Calu3 (cell line): ENCODE measurements at regions not wholly inside any gene's neighbourhood (a gene's known extent, or its start where the extent isn't known, plus 50 kb on each side); places are given as distances from the start of the nearest gene placed in this dataset.

Experiments
- BruUV-seq: library from RNA; stranded (reverse); fragments of 400-500 nt; replicated peaks from 2 replicates; lab custom pipeline; 2021; lab: Mats Ljungman, UMichigan
- CTCF ChIA-PET: fragments of 300-600 bp; sonication (Branson Sonifier 250); formaldehyde crosslinking; loops from one replicate; lab custom pipeline; 2022; ENCODE audit warnings: antibody characterized with exemption; lab: Charles Lee
- DNase-seq: peaks from one replicate; pipeline ENCODE4 v3.0.0; 2022
- H3K27ac Mint-ChIP-seq: one replicate; pipeline ENCODE4 v1.8.0; 2022; ENCODE audit warnings: mixed read lengths; ENCODE audit not compliant: unreplicated experiment
- H3K27me3 Mint-ChIP-seq: one replicate; pipeline ENCODE4 v1.8.0; 2022; ENCODE audit warnings: mixed read lengths; ENCODE audit not compliant: unreplicated experiment
- H3K36me3 Mint-ChIP-seq: one replicate; pipeline ENCODE4 v1.8.0; 2022; ENCODE audit warnings: mild to moderate bottlenecking, moderate library complexity, mixed read lengths; ENCODE audit not compliant: insufficient read depth, unreplicated experiment
- H3K4me1 Mint-ChIP-seq: one replicate; pipeline ENCODE4 v1.8.0; 2022; ENCODE audit warnings: mild to moderate bottlenecking, low read depth, mixed read lengths; ENCODE audit not compliant: unreplicated experiment
- H3K4me3 Mint-ChIP-seq: one replicate; pipeline ENCODE4 v1.8.0; 2022; ENCODE audit warnings: mild to moderate bottlenecking, low read depth, moderate library complexity, mixed read lengths; ENCODE audit not compliant: unreplicated experiment
- H3K9me3 Mint-ChIP-seq: one replicate; pipeline ENCODE4 v1.8.0; 2022; ENCODE audit warnings: low read depth, mixed read lengths; ENCODE audit not compliant: unreplicated experiment
- intact Hi-C: fragments of 100-400 bp; cut with micrococcal nuclease; formaldehyde crosslinking; loops from one replicate; pipeline ENCODE4 v1.10.0; 2022; ENCODE audit not compliant: unreplicated experiment
- TF ChIP-seq, protein P1 (sequence below): fragments of 200-600 bp; IDR thresholded peaks from one replicate; pipeline ENCODE4 v1.8.0; 2022; ENCODE audit warnings: antibody characterized with exemption; ENCODE audit not compliant: unreplicated experiment

DNA sequence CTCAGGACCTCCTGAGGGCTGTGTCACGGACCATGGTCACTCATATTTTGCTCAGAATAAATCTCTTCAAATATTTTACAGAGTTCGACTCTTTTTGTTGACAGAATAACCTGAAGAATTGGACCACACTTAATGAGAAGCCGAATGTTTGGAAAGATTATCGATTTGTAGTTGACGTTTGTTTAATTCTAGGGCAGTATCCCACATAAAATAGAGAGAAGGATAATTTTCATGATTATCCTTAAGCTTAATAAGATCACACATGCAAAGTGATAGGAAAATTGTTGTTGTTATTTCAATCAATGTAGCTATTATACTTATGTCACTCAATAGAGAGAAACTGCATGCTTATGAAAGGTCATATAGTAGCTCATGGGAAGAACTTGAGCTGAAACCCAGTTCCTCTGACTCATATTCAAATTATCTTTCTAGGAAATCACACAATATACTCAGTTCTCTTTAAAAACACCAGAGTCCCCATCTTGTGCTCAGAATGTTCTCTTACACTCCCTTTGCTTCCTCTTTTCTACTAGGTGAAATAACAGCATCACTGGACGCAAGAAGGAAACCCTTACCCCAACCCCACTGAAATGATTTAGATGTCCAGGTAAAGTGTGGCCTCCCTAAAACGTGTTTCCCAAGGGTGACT, 982.1 kb downstream of the TSN start:
- CTCF ChIA-PET = no interaction called here
- Mint-ChIP-seq H3K27ac (no peak overlapping the region), H3K4me1 (peaks cover 20% of the 10 kb centered on the region), H3K36me3 (no peaks in the 10 kb centered on the region), H3K9me3 (peaks cover 9% of the 10 kb centered on the region), H3K27me3 (no peaks in the 10 kb centered on the region), H3K4me3 (no peak overlapping the region)
- TF ChIP-seq, protein P1, sequence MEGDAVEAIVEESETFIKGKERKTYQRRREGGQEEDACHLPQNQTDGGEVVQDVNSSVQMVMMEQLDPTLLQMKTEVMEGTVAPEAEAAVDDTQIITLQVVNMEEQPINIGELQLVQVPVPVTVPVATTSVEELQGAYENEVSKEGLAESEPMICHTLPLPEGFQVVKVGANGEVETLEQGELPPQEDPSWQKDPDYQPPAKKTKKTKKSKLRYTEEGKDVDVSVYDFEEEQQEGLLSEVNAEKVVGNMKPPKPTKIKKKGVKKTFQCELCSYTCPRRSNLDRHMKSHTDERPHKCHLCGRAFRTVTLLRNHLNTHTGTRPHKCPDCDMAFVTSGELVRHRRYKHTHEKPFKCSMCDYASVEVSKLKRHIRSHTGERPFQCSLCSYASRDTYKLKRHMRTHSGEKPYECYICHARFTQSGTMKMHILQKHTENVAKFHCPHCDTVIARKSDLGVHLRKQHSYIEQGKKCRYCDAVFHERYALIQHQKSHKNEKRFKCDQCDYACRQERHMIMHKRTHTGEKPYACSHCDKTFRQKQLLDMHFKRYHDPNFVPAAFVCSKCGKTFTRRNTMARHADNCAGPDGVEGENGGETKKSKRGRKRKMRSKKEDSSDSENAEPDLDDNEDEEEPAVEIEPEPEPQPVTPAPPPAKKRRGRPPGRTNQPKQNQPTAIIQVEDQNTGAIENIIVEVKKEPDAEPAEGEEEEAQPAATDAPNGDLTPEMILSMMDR = no peak
- no peak for DNase-seq
- BruUV-seq = no TSS peak
- intact Hi-C loops = no loop called here

DNA sequence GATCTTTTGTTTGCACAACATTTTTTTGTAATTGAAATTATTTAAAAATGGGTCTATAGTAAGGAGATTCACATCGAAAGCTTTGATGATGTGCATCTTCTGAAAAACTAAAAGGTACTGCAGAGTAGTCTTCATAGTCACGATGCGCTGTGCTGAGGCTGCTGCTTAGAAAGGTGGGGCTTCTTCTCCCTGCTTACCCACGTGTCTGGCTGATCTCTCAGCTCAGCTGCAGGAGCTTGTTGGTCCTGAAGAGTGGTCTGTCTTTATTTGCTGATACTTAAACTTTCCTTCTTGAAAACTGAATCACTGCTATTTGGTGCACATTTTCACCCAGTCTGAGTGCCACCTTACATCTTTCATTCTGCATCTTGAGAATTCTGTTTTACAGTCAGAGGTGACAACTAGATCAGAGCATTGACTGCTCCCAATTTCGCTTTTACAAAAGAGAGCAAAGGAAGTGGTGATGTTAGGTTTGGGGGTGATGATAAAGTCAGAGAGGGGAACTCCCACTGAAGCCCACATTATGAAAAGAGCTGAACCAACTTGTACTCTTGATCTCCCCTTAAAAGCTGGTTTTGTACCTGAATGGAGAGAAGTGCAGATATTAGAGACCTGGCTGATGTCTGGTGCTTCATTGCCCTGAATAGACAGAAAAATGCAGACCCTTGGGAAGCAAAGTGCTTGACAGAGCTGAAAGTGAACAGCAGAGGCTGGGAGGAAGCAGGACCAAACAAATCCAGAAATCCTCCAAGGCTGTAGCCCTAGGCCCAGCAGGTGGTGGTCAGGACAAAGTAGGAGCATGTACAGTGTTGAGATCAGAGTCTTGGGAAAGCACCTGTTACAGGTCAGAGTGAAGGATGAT, 984.5 kb downstream of the TSN start:
- peaks cover 20% of the 10 kb centered on the region for H3K4me1 Mint-ChIP-seq
- no TSS peak for BruUV-seq
- H3K4me3 Mint-ChIP-seq = no peak overlapping the region
- intact Hi-C loops = loop anchor here (10.0 kb wide), 1 partner anchor 765 kb away; no protein-coding TSS in a partner anchor
- H3K27me3 Mint-ChIP-seq = no peaks in the 10 kb centered on the region
- no peaks in the 10 kb centered on the region for H3K36me3 Mint-ChIP-seq
- no peak for DNase-seq
- CTCF ChIA-PET = no interaction called here
- TF ChIP-seq, protein P1 = no peak
- peaks cover 5% of the 10 kb centered on the region for H3K9me3 Mint-ChIP-seq
- no peak overlapping the region for H3K27ac Mint-ChIP-seq

DNA sequence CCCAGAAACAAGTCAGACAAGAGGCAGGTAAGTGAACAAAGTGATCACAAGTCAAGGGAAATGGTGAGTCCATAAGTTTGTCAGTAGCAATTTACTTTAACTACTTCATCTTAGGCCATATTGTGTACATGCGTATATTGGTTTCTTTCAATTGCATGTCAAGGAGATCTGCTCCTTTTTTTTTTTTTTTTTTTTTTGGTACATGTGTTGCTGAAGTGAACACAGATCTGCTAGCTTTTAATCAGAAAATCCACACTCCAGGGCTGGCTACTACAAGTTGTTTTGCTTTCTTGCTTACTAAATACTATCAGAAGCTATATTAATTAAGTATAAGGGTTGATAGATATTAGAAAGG, 985.1 kb downstream of the TSN start:
- no peak for DNase-seq
- Mint-ChIP-seq H3K27ac (no peak overlapping the region), H3K27me3 (no peaks in the 10 kb centered on the region), H3K4me3 (no peak overlapping the region), H3K36me3 (no peaks in the 10 kb centered on the region), H3K9me3 (peaks cover 3% of the 10 kb centered on the region), H3K4me1 (peaks cover 20% of the 10 kb centered on the region)
- intact Hi-C loops = loop anchor here (10.0 kb wide), 1 partner anchor 766 kb away; no protein-coding TSS in a partner anchor
- TF ChIP-seq, protein P1 = no peak
- no TSS peak for BruUV-seq
- CTCF ChIA-PET = interaction anchor here (0.6 kb wide), 1 partner anchor 340 kb away, joined by 6 read pairs; no protein-coding TSS in a partner anchor

DNA sequence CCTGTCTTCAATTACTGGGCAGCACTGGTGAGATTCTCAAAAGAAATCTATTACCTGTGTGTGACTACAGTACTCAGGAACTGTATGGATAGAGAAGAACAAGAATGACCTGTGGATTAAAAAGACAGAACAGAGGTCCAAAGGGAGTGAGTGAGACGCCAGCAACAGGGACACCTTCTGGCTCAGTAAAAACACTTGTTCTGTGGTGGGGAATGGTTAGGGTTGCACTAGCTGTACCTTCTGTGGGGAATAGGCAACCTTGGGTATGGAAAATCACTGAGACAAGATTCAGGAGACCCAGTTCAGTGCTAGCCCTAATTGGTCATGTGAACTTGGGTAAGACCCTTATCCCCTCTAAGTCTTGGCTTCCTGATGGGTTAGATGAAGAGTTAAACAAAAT, 986.0 kb downstream of the TSN start:
- Mint-ChIP-seq H3K4me3 (no peak overlapping the region), H3K9me3 (peaks cover 5% of the 10 kb centered on the region), H3K36me3 (no peaks in the 10 kb centered on the region), H3K27me3 (no peaks in the 10 kb centered on the region), H3K27ac (no peak overlapping the region), H3K4me1 (peaks cover 18% of the 10 kb centered on the region)
- CTCF ChIA-PET = no interaction called here
- intact Hi-C loops = loop anchor here (10.0 kb wide), 1 partner anchor 767 kb away; no protein-coding TSS in a partner anchor
- DNase-seq = no peak
- TF ChIP-seq, protein P1 = no peak
- no TSS peak for BruUV-seq
